ENCODE measurements at regions not wholly inside any gene's neighbourhood (a gene's known extent, or its start where the extent isn't known, plus 50 kb on each side); places are given as distances from the start of the nearest gene placed in this dataset.
A peak's percentile ranks its signal among the peaks of the same experiment; 100 is the strongest.

- no peak for DNase-seq (ENCODE audit: low read depth in 2 of 3, low spot score in 1 of 3)
Measured at GRCh38 chr2:147224070-147224469, 620.8 kb upstream of the ACVR2A start.

- no peak for DNase-seq (ENCODE audit: low read depth in 2 of 3, low spot score in 1 of 3)
Measured at GRCh38 chr2:147223553-147224060, 621.2 kb upstream of the ACVR2A start.

GRCh38 chr2:147223119-147223518 lies 621.7 kb upstream of the ACVR2A start:
- no peak for DNase-seq (ENCODE audit: low read depth in 2 of 3, low spot score in 1 of 3)

GRCh38 chr2:147222506-147222905 lies 622.3 kb upstream of the ACVR2A start:
- no peak for DNase-seq (ENCODE audit: low read depth in 2 of 3, low spot score in 1 of 3)

- DNase-seq (ENCODE audit: low read depth in 2 of 3, low spot score in 1 of 3) = no peak
Measured at GRCh38 chr2:147214914-147215313, 629.9 kb upstream of the ACVR2A start.

GRCh38 chr2:147211484-147211883 lies 633.3 kb upstream of the ACVR2A start:
- DNase-seq (ENCODE audit: low read depth in 2 of 3, low spot score in 1 of 3) = no peak

- DNase-seq (ENCODE audit: low read depth in 2 of 3, low spot score in 1 of 3) = no peak
Measured at GRCh38 chr2:147204102-147204501, 640.7 kb upstream of the ACVR2A start.

- DNase-seq (ENCODE audit: low read depth in 2 of 3, low spot score in 1 of 3) = no peak
Measured at GRCh38 chr2:147198651-147199171, 646.1 kb upstream of the ACVR2A start.

GRCh38 chr2:147197754-147198483 lies 646.9 kb upstream of the ACVR2A start:
- DNase-seq (ENCODE audit: low read depth in 2 of 3, low spot score in 1 of 3) = no peak

- peak; percentile 30 to 49 (median 38) for DNase-seq (ENCODE audit: low read depth in 2 of 3, low spot score in 1 of 3)
Measured at GRCh38 chr2:147182260-147182659, 662.6 kb upstream of the ACVR2A start.

- DNase-seq (ENCODE audit: low read depth in 2 of 3, low spot score in 1 of 3) = no peak
Measured at GRCh38 chr2:147181351-147182029, 663.3 kb upstream of the ACVR2A start.

- no peak for DNase-seq (ENCODE audit: low read depth in 2 of 3, low spot score in 1 of 3)
Measured at GRCh38 chr2:147177071-147177857, 667.6 kb upstream of the ACVR2A start.

GRCh38 chr2:147174824-147175254 lies 670.0 kb upstream of the ACVR2A start:
- no peak for DNase-seq (ENCODE audit: low read depth in 2 of 3, low spot score in 1 of 3)

GRCh38 chr2:147173798-147174197 lies 671.0 kb upstream of the ACVR2A start:
- DNase-seq (ENCODE audit: low read depth in 2 of 3, low spot score in 1 of 3) = no peak

GRCh38 chr2:147173189-147173581 lies 671.6 kb upstream of the ACVR2A start:
- DNase-seq (ENCODE audit: low read depth in 2 of 3, low spot score in 1 of 3) = no peak

- DNase-seq (ENCODE audit: low read depth in 2 of 3, low spot score in 1 of 3) = no peak
Measured at GRCh38 chr2:147172493-147173188, 672.2 kb upstream of the ACVR2A start.

- no peak for DNase-seq (ENCODE audit: low read depth in 2 of 3, low spot score in 1 of 3)
Measured at GRCh38 chr2:147171941-147172340, 672.9 kb upstream of the ACVR2A start.

- no peak for DNase-seq (ENCODE audit: low read depth in 2 of 3, low spot score in 1 of 3)
Measured at GRCh38 chr2:147170932-147171331, 673.9 kb upstream of the ACVR2A start.

- DNase-seq (ENCODE audit: low read depth in 2 of 3, low spot score in 1 of 3) = no peak
Measured at GRCh38 chr2:147165697-147166382, 679.0 kb upstream of the ACVR2A start.

GRCh38 chr2:147164563-147164962 lies 680.3 kb upstream of the ACVR2A start:
- DNase-seq (ENCODE audit: low read depth in 2 of 3, low spot score in 1 of 3) = no peak

Measured in stimulated activated CD4-positive, alpha-beta T cell treated with anti-CD3 and anti-CD28 coated beads, Interleukin-12 subunit alpha, Interleukin-12 subunit beta, amount 100 ng/mL, for 48 hours (primary cell).